ENCODE measurements at regions not wholly inside any gene's neighbourhood (a gene's known extent, or its start where the extent isn't known, plus 50 kb on each side); places are given as distances from the start of the nearest gene placed in this dataset.
"Not testable (repeated sequence)": the region's sequence is repeated elsewhere in the genome, so short reads cannot be mapped to it uniquely, and the experiment has no call there.

DNA sequence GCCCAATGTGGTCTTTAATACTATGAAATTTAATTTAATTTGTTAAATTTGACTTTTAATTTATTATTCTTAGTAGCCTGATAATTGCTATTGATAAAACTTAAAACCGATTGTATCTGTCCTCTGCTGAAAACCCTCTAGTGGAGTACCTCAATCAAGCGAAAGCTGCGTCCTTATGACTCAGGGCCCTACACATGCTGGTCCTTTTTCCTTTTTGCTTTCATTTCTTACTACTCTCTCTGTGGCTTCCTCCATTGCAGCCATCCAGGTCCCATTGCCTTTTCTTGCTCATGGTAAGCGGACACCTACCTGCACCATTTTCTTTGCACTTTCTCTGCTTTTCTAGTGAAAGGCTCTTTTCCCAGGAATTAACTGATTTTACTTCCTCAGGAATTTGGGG lies 301.1 kb downstream of the INHBA start:
- TF ChIP-seq, protein P1, sequence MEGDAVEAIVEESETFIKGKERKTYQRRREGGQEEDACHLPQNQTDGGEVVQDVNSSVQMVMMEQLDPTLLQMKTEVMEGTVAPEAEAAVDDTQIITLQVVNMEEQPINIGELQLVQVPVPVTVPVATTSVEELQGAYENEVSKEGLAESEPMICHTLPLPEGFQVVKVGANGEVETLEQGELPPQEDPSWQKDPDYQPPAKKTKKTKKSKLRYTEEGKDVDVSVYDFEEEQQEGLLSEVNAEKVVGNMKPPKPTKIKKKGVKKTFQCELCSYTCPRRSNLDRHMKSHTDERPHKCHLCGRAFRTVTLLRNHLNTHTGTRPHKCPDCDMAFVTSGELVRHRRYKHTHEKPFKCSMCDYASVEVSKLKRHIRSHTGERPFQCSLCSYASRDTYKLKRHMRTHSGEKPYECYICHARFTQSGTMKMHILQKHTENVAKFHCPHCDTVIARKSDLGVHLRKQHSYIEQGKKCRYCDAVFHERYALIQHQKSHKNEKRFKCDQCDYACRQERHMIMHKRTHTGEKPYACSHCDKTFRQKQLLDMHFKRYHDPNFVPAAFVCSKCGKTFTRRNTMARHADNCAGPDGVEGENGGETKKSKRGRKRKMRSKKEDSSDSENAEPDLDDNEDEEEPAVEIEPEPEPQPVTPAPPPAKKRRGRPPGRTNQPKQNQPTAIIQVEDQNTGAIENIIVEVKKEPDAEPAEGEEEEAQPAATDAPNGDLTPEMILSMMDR (IDR thresholded peaks at IDR 0.05; ENCODE audit: insufficient read depth, missing control alignments): no peak
- FAIRE-seq: no peak
- no peak for DNase-seq (ENCODE audit: insufficient read length, low spot score)

DNA sequence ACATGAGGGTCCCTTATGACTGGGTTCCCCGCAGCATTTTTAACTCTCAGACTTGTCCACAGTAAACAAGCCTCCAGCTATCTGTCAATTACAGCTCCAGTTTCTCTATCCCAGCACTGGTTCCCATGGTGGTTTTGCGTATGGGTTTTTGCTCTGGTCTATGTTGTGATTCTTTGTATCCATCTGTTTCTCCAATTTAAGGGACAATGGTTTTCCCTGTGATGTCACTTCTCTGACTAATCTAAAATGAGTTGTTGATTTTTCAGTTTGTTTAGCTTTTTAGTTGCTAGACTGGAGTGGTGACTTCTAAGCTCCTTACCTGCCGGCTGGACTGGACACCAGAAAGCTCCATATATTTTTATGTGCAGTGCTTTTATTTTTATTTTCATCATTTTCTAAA lies 303.7 kb downstream of the INHBA start:
- DNase-seq (ENCODE audit: insufficient read length, low spot score): no peak
- TF ChIP-seq, protein P1 (IDR thresholded peaks at IDR 0.05; ENCODE audit: insufficient read depth, missing control alignments): no peak
- FAIRE-seq: no peak

DNA sequence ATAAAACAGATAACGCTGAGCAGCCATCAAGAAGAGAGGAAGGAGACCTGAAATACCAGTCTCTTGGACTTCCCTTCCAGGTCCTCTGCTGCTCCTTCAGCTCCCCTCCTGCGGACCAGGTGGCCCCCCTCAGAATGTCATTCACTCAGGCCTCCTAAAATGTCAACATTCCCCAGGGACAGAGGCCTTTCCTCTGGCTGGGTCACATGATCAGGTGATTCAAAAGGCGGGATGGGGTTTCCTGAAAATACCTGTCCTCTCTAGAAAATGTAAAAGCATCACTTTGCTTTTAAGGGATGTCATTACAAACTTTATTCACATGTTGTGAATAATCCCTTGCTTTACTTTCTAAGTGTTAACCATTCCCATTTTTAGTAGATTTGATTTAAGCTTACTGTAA lies 311.1 kb downstream of the INHBA start:
- FAIRE-seq (no peak), DNase-seq (ENCODE audit: insufficient read length, low spot score) (no peak)
- TF ChIP-seq, protein P1 (IDR thresholded peaks at IDR 0.05; ENCODE audit: insufficient read depth, missing control alignments): no peak

DNA sequence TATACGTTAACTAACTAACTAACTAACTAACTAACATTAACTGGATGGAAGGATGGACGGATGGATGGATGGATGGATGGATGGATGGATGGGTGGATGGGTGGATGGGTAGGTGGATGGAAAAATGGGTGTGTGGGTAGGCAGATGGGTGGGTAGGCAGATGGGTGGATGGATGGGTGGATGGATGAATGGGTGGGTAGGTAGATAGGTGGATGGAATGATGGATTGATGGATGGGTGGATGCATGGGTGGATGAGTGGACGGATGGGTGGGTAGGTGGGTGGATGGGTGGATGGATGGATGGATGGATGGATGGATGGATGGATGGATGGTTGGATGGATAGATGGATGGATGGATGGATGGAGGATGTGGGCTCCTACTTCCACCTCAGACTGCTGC lies 314.0 kb downstream of the INHBA start:
- FAIRE-seq; DNase-seq (ENCODE audit: insufficient read length, low spot score): not testable (repeated sequence)

DNA sequence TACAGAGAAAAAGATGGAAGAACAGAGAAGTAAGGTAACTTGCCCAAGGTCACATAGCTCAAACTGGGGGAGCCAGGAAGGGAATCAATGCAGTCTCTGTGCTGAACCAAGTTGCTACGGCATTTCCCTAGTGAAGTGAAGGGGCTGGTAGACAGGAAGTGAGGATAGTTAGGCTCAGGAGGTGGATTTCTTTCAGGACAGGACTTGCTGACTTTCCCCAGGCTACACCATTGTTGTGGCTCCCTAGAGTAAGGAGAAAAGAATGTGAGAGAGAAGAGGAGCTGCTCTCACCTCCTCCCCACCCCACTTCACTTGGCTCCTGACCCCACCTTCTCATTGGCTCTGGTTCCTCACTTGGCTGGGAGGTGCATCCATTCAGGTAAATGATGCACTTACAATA lies 316.9 kb downstream of the INHBA start:
- no peak for FAIRE-seq
- DNase-seq (ENCODE audit: insufficient read length, low spot score): no peak
- TF ChIP-seq, protein P1 (IDR thresholded peaks at IDR 0.05; ENCODE audit: insufficient read depth, missing control alignments): no peak

DNA sequence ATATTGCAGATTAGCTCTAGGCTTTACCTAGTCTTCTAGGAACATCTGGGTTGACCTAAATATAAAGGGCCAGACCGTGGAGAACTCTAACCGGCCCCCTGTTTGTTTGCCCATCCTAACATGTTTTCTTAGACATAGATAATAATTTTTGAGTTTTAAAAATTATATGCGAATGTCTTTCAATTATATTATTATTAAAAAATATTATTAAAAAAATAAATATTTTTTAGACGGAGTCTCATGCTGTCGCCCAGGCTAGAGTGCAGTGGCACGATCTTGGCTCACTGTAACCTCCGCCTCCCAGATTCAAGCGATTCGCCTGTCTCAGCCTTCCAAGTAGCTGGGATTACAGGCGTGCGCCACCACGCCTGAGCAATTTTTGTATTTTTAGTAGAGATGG lies 318.5 kb downstream of the INHBA start:
- TF ChIP-seq, protein P1 (IDR thresholded peaks at IDR 0.05; ENCODE audit: insufficient read depth, missing control alignments): no peak
- DNase-seq (ENCODE audit: insufficient read length, low spot score): no peak
- no peak for FAIRE-seq

DNA sequence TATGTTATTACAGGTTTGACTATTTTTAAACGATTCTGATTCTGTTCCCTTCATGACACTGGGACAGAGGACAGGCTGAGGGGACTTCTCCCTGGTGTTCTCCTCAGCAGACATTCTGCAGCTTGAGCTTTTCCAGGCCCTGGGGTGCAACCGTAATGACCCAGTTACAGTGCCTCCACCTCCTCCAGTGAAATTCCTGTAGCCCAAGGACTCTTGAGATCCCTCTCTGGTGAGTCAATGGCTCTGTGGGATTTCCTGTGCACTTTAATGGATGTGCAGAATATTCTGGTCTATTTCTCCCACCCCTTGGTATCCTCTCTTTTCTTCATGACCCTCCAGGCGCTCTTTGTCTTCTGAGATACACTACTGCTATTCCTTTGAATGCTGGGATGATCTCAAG lies 319.3 kb downstream of the INHBA start:
- FAIRE-seq (no peak), DNase-seq (ENCODE audit: insufficient read length, low spot score) (no peak)
- TF ChIP-seq, protein P1 (IDR thresholded peaks at IDR 0.05; ENCODE audit: insufficient read depth, missing control alignments): no peak

DNA sequence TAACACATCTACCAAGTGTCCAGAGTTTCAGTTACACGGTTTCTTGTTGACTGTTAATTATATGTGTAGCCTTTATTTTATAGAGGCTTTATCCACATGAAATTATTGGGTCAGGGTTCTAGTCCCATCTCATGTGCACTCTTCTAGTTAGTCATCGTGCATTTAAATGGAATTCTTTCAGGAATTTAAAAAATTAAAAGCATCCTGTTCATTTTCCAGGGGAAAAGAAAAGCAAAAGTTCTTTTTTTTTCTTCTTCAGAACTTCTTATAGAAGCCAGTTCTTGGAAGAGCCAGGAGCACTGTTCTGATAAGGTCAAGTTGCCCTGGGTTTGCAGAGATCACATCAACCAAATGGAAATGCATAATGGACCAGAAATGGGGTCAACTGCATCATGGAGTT lies 324.7 kb downstream of the INHBA start:
- DNase-seq (ENCODE audit: insufficient read length, low spot score) (no peak), FAIRE-seq (no peak)
- TF ChIP-seq, protein P1 (IDR thresholded peaks at IDR 0.05; ENCODE audit: insufficient read depth, missing control alignments): no peak

Measured in D721Med (cell line).